ENCODE measurements at regions not wholly inside any gene's neighbourhood (a gene's known extent, or its start where the extent isn't known, plus 50 kb on each side); places are given as distances from the start of the nearest gene placed in this dataset.

- no peak for TF ChIP-seq POLR2A (IDR thresholded peaks at IDR 0.05)
- TF ChIP-seq, protein P1, sequence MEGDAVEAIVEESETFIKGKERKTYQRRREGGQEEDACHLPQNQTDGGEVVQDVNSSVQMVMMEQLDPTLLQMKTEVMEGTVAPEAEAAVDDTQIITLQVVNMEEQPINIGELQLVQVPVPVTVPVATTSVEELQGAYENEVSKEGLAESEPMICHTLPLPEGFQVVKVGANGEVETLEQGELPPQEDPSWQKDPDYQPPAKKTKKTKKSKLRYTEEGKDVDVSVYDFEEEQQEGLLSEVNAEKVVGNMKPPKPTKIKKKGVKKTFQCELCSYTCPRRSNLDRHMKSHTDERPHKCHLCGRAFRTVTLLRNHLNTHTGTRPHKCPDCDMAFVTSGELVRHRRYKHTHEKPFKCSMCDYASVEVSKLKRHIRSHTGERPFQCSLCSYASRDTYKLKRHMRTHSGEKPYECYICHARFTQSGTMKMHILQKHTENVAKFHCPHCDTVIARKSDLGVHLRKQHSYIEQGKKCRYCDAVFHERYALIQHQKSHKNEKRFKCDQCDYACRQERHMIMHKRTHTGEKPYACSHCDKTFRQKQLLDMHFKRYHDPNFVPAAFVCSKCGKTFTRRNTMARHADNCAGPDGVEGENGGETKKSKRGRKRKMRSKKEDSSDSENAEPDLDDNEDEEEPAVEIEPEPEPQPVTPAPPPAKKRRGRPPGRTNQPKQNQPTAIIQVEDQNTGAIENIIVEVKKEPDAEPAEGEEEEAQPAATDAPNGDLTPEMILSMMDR (IDR thresholded peaks at IDR 0.05), result no peak
- intact Hi-C loops (cut with DNase I), result no loop called here
- no peak overlapping the region for H3K4me3 ChIP-seq
- no peaks in the 10 kb centered on the region for H3K4me1 ChIP-seq (replicated peaks in 1 of 2)
- no peaks in the 10 kb centered on the region for H3K27me3 ChIP-seq
- no peak overlapping the region for H3K27ac ChIP-seq
- whole genome bisulfite sequencing, 4 donors, result 86 to 94% (median 92%) methylated on average over 5 of the region's 5 CpGs
- DNase-seq, result no peak
- H3K9me3 ChIP-seq (replicated peaks in 1 of 3), result no peaks in the 10 kb centered on the region
- no peaks in the 10 kb centered on the region for H3K36me3 ChIP-seq (replicated peaks in 1 of 2)
Measured at GRCh38 chr7:46448478-46448877, 527.4 kb upstream of the IGFBP3 start.

DNA sequence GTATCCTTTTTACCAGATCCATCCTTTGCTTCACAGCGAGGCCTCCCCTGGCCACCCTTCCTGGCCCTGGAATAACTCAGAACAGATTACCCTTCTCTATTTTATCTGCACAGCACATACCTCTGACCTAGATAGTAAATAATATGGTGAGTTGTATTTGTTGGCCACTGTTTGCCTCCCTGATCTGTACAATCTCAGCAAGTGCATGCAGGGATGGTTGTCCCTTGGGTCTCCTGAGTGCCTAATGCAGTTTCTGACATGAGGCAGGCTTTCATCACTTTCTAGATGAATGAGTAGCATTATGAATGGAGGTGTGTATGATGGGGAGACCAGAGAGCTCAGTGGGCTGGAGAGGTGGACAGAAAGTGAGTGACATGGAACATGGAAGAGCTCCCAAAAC, 525.1 kb upstream of the IGFBP3 start:
- no peaks in the 10 kb centered on the region for H3K36me3 ChIP-seq (replicated peaks in 1 of 2)
- 78 to 95% (median 93%) methylated on average over 1 of the region's 1 CpG for WGBS, 4 donors
- no peak overlapping the region for H3K4me3 ChIP-seq
- DNase-seq, result no peak
- no peaks in the 10 kb centered on the region for H3K27me3 ChIP-seq
- no peak for TF ChIP-seq POLR2A (IDR thresholded peaks at IDR 0.05)
- TF ChIP-seq, protein P1 (IDR thresholded peaks at IDR 0.05), result no peak
- H3K4me1 ChIP-seq (replicated peaks in 1 of 2), result no peaks in the 10 kb centered on the region
- no peaks in the 10 kb centered on the region for H3K9me3 ChIP-seq (replicated peaks in 1 of 3)
- H3K27ac ChIP-seq, result no peak overlapping the region
- intact Hi-C loops (cut with DNase I), result no loop called here

DNA sequence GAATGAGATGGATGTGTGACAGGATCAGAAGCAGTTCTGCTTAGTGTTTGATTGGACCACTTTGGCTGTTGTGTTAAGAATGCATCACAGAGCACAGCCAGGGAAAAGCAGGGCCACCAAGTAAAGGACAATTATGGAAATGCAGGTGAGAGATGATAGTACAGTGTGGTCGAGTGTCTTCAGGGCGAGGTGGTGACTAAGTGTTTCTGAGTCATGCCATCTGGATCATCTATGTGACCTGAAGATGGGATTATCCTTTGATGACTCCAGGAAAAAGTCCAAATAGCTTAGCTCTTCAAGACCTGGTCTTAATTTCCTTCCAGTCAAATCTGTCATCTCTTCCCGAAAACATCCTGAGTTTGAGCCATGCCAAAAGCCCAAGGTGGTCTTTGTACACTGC, 523.2 kb upstream of the IGFBP3 start:
- TF ChIP-seq, protein P1 (IDR thresholded peaks at IDR 0.05), result no peak
- TF ChIP-seq POLR2A (IDR thresholded peaks at IDR 0.05), result no peak
- H3K36me3 ChIP-seq (replicated peaks in 1 of 2), result no peaks in the 10 kb centered on the region

DNA sequence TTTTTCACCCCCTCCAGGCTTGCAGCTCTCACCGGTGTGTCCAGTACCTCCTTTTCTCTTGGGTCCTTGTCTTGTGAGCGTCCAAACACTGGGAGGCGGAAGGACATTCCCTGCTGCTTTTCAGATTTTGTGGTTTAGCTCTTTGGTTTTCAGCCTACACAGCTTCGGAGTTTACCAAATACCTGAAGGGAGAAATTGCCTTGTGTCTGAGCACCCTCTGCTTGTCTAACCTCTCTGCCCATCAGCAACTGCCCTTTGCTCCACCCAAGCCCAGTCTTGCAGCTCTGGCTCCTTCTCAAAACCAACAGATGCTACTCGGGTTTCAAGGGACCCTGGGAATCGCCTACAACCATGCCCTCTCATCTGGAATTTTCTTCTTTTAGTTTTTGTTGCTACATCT, 519.1 kb upstream of the IGFBP3 start:
- peaks cover 0 to 6% (median 0%) of the 10 kb centered on the region in 3 donors for H3K9me3 ChIP-seq (replicated peaks in 1 of 3)
- H3K36me3 ChIP-seq (replicated peaks in 1 of 2), result no peaks in the 10 kb centered on the region
- 76 to 88% (median 80%) methylated on average over 6 of the region's 6 CpGs for WGBS, 4 donors
- no peak overlapping the region for H3K4me3 ChIP-seq
- TF ChIP-seq POLR2A (IDR thresholded peaks at IDR 0.05), result no peak
- TF ChIP-seq, protein P1 (IDR thresholded peaks at IDR 0.05), result no peak
- H3K4me1 ChIP-seq (replicated peaks in 1 of 2), result no peaks in the 10 kb centered on the region
- no peak overlapping the region for H3K27ac ChIP-seq
- no peak for DNase-seq
- H3K27me3 ChIP-seq, result no peaks in the 10 kb centered on the region
- intact Hi-C loops (cut with DNase I), result no loop called here

More for the DNA sequence above, 523.2 kb upstream of the IGFBP3 start:
- Histone ChIP-seq H3K27me3 (no peaks in the 10 kb centered on the region), H3K4me1 (replicated peaks in 1 of 2) (no peaks in the 10 kb centered on the region), H3K27ac (no peak overlapping the region), H3K9me3 (replicated peaks in 1 of 3) (no peaks in the 10 kb centered on the region), H3K4me3 (no peak overlapping the region)
- intact Hi-C loops (cut with DNase I), result no loop called here
- no peak for DNase-seq
- 68 to 83% (median 74%) methylated on average over 3 of the region's 3 CpGs for WGBS, 4 donors

Data from adrenal gland (tissue), 9 donors.